ENCODE measurements at regions not wholly inside any gene's neighbourhood (a gene's known extent, or its start where the extent isn't known, plus 50 kb on each side); places are given as distances from the start of the nearest gene placed in this dataset.

GRCh38 chr1:57819893-57820292 lies 396.0 kb upstream of the DAB1 start:
- ATAC-seq (no peak), DNase-seq (ENCODE audit: low spot score in 2 of 2) (no peak)
- Mint-ChIP-seq H3K36me3 (no peaks in the 10 kb centered on the region), H3K27ac (no peak overlapping the region), H3K9me3 (no peaks in the 10 kb centered on the region)

GRCh38 chr1:57803586-57803985 lies 379.7 kb upstream of the DAB1 start:
- DNase-seq (ENCODE audit: low spot score in 2 of 2) (no peak), ATAC-seq (no peak)
- peaks cover 4 to 9% of the 10 kb centered on the region in 2 donors for H3K9me3 Mint-ChIP-seq
- no peaks in the 10 kb centered on the region for H3K36me3 Mint-ChIP-seq
- no peak overlapping the region for H3K27ac Mint-ChIP-seq

- Mint-ChIP-seq H3K9me3 (peaks cover 0 to 4% of the 10 kb centered on the region in 2 donors), H3K36me3 (no peaks in the 10 kb centered on the region), H3K27ac (no peak overlapping the region)
- DNase-seq (ENCODE audit: low spot score in 2 of 2): no peak
- ATAC-seq: no peak
Observed at GRCh38 chr1:57800376-57800775, 376.5 kb upstream of the DAB1 start.

GRCh38 chr1:57799490-57800115 lies 375.7 kb upstream of the DAB1 start:
- no peaks in the 10 kb centered on the region for H3K36me3 Mint-ChIP-seq
- no peak overlapping the region for H3K27ac Mint-ChIP-seq
- no peak for ATAC-seq
- H3K9me3 Mint-ChIP-seq: peaks cover 0 to 4% of the 10 kb centered on the region in 2 donors
- DNase-seq (ENCODE audit: low spot score in 2 of 2): no peak

GRCh38 chr1:57798543-57798942 lies 374.7 kb upstream of the DAB1 start:
- Mint-ChIP-seq H3K9me3 (peaks cover 4 to 6% of the 10 kb centered on the region in 2 donors), H3K36me3 (no peaks in the 10 kb centered on the region), H3K27ac (no peak overlapping the region)
- ATAC-seq (no peak), DNase-seq (ENCODE audit: low spot score in 2 of 2) (no peak)

- peaks cover 0 to 6% of the 10 kb centered on the region in 2 donors for H3K9me3 Mint-ChIP-seq
- no peak overlapping the region for H3K27ac Mint-ChIP-seq
- DNase-seq (ENCODE audit: low spot score in 2 of 2) (no peak), ATAC-seq (no peak)
- no peaks in the 10 kb centered on the region for H3K36me3 Mint-ChIP-seq
Observed at GRCh38 chr1:57797084-57797483, 373.2 kb upstream of the DAB1 start.

GRCh38 chr1:57796616-57797015 lies 372.8 kb upstream of the DAB1 start:
- peaks cover 0 to 6% of the 10 kb centered on the region in 2 donors for H3K9me3 Mint-ChIP-seq
- H3K27ac Mint-ChIP-seq: no peak overlapping the region
- DNase-seq (ENCODE audit: low spot score in 2 of 2): no peak
- no peaks in the 10 kb centered on the region for H3K36me3 Mint-ChIP-seq
- peak in 1 of 2 donors; percentile 14 for ATAC-seq

- ATAC-seq (no peak), DNase-seq (ENCODE audit: low spot score in 2 of 2) (no peak)
- Mint-ChIP-seq H3K36me3 (no peaks in the 10 kb centered on the region), H3K27ac (no peak overlapping the region), H3K9me3 (peaks cover 0 to 6% of the 10 kb centered on the region in 2 donors)
Observed at GRCh38 chr1:57795886-57796285, 372.0 kb upstream of the DAB1 start.

- ATAC-seq (no peak), DNase-seq (ENCODE audit: low spot score in 2 of 2) (no peak)
- no peak overlapping the region for H3K27ac Mint-ChIP-seq
- no peaks in the 10 kb centered on the region for H3K36me3 Mint-ChIP-seq
- H3K9me3 Mint-ChIP-seq: peaks cover 0 to 11% of the 10 kb centered on the region in 2 donors
Observed at GRCh38 chr1:57794078-57794477, 370.2 kb upstream of the DAB1 start.

GRCh38 chr1:57791497-57791896 lies 367.6 kb upstream of the DAB1 start:
- Mint-ChIP-seq H3K27ac (no peak overlapping the region), H3K9me3 (peaks cover 0 to 15% of the 10 kb centered on the region in 2 donors), H3K36me3 (no peaks in the 10 kb centered on the region)
- ATAC-seq (no peak), DNase-seq (ENCODE audit: low spot score in 2 of 2) (no peak)

- Mint-ChIP-seq H3K27ac (no peak overlapping the region), H3K36me3 (no peaks in the 10 kb centered on the region), H3K9me3 (peaks cover 0 to 15% of the 10 kb centered on the region in 2 donors)
- DNase-seq (ENCODE audit: low spot score in 2 of 2) (no peak), ATAC-seq (no peak)
Observed at GRCh38 chr1:57789936-57790335, 366.1 kb upstream of the DAB1 start.

GRCh38 chr1:57788313-57788712 lies 364.5 kb upstream of the DAB1 start:
- no peak for DNase-seq (ENCODE audit: low spot score in 2 of 2)
- ATAC-seq: no peak
- H3K27ac Mint-ChIP-seq: no peak overlapping the region
- H3K36me3 Mint-ChIP-seq: no peaks in the 10 kb centered on the region
- peaks cover 0 to 9% of the 10 kb centered on the region in 2 donors for H3K9me3 Mint-ChIP-seq

- no peak for DNase-seq (ENCODE audit: low spot score in 2 of 2)
- Mint-ChIP-seq H3K9me3 (peaks cover 0 to 4% of the 10 kb centered on the region in 2 donors), H3K36me3 (no peaks in the 10 kb centered on the region), H3K27ac (no peak overlapping the region)
- ATAC-seq: no peak
Observed at GRCh38 chr1:57784356-57784755, 360.5 kb upstream of the DAB1 start.

- Mint-ChIP-seq H3K9me3 (no peaks in the 10 kb centered on the region), H3K36me3 (no peaks in the 10 kb centered on the region), H3K27ac (no peak overlapping the region)
- ATAC-seq (no peak), DNase-seq (ENCODE audit: low spot score in 2 of 2) (no peak)
Observed at GRCh38 chr1:57782357-57782756, 358.5 kb upstream of the DAB1 start.

GRCh38 chr1:57772580-57773195 lies 348.8 kb upstream of the DAB1 start:
- no peaks in the 10 kb centered on the region for H3K9me3 Mint-ChIP-seq
- no peak overlapping the region for H3K27ac Mint-ChIP-seq
- ATAC-seq (no peak), DNase-seq (ENCODE audit: low spot score in 2 of 2) (no peak)
- H3K36me3 Mint-ChIP-seq: no peaks in the 10 kb centered on the region

- DNase-seq (ENCODE audit: low spot score in 2 of 2): no peak
- Mint-ChIP-seq H3K27ac (no peak overlapping the region), H3K9me3 (peaks cover 0 to 5% of the 10 kb centered on the region in 2 donors), H3K36me3 (no peaks in the 10 kb centered on the region)
- ATAC-seq: no peak
Observed at GRCh38 chr1:57770772-57771171, 346.9 kb upstream of the DAB1 start.

- H3K36me3 Mint-ChIP-seq: no peaks in the 10 kb centered on the region
- DNase-seq (ENCODE audit: low spot score in 2 of 2) (no peak), ATAC-seq (no peak)
- no peak overlapping the region for H3K27ac Mint-ChIP-seq
- peaks cover 0 to 6% of the 10 kb centered on the region in 2 donors for H3K9me3 Mint-ChIP-seq
Observed at GRCh38 chr1:57770236-57770635, 346.4 kb upstream of the DAB1 start.

GRCh38 chr1:57761628-57762027 lies 337.8 kb upstream of the DAB1 start:
- Mint-ChIP-seq H3K9me3 (peaks cover 0 to 3% of the 10 kb centered on the region in 2 donors), H3K36me3 (no peaks in the 10 kb centered on the region), H3K27ac (no peak overlapping the region)
- ATAC-seq (no peak), DNase-seq (ENCODE audit: low spot score in 2 of 2) (no peak)

Data from activated naive CD4-positive, alpha-beta T cell treated with anti-CD3 and anti-CD28 coated beads, Interleukin-2, amount 50 U/mL, for 72 hours (primary cell).